ENCODE measurements at regions not wholly inside any gene's neighbourhood (a gene's known extent, or its start where the extent isn't known, plus 50 kb on each side); places are given as distances from the start of the nearest gene placed in this dataset.
A peak's percentile ranks its signal among the peaks of the same experiment; 100 is the strongest.

DNA sequence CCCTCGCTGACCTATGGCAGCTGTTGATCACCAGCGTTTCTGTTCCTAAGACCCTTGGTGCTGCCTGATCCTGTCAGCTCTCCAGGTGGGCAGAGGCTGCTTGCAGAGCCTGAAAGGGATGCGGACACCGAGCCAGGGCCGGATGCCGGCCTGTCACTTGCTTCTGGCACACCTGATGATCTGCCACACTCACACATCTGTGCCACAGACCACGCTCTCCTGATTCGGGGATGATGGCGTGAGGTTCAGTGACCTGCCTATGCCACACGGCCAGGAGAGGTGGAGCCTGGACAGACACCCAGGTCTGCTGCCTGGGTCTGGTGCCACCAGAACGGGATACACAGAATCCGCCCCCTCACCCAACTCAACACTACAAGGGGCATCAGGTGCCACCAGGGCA, 129.4 kb upstream of the GLI2 start:
- H3K4me2 ChIP-seq (ENCODE audit: insufficient read depth, low read length): no peak overlapping the region
- no peaks in the 10 kb centered on the region for H3K79me2 ChIP-seq (ENCODE audit: insufficient read depth, low read length)
- no peak overlapping the region for H3K4me3 ChIP-seq (ENCODE audit: insufficient read depth, low read length)
- H2AFZ ChIP-seq (ENCODE audit: low read length): no peak overlapping the region
- no peaks in the 10 kb centered on the region for H3K9me3 ChIP-seq (ENCODE audit: low read depth, low read length)
- no peak for DNase-seq (ENCODE audit: insufficient read length, low spot score, missing footprints)
- H3K27ac ChIP-seq (ENCODE audit: low read depth, low read length): no peak overlapping the region
- TF ChIP-seq, protein P1, sequence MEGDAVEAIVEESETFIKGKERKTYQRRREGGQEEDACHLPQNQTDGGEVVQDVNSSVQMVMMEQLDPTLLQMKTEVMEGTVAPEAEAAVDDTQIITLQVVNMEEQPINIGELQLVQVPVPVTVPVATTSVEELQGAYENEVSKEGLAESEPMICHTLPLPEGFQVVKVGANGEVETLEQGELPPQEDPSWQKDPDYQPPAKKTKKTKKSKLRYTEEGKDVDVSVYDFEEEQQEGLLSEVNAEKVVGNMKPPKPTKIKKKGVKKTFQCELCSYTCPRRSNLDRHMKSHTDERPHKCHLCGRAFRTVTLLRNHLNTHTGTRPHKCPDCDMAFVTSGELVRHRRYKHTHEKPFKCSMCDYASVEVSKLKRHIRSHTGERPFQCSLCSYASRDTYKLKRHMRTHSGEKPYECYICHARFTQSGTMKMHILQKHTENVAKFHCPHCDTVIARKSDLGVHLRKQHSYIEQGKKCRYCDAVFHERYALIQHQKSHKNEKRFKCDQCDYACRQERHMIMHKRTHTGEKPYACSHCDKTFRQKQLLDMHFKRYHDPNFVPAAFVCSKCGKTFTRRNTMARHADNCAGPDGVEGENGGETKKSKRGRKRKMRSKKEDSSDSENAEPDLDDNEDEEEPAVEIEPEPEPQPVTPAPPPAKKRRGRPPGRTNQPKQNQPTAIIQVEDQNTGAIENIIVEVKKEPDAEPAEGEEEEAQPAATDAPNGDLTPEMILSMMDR (IDR thresholded peaks at IDR 0.05; ENCODE audit: extremely low read depth, low read depth, low read length): no peak
- H3K36me3 ChIP-seq (ENCODE audit: insufficient read depth, low read length): no peaks in the 10 kb centered on the region
- H4K20me1 ChIP-seq (ENCODE audit: insufficient read depth, low read length): no peaks in the 10 kb centered on the region
- no peaks in the 10 kb centered on the region for H3K27me3 ChIP-seq (ENCODE audit: insufficient read depth, low read length)
- H3K4me1 ChIP-seq (ENCODE audit: insufficient read depth, low read length): no peaks in the 10 kb centered on the region

DNA sequence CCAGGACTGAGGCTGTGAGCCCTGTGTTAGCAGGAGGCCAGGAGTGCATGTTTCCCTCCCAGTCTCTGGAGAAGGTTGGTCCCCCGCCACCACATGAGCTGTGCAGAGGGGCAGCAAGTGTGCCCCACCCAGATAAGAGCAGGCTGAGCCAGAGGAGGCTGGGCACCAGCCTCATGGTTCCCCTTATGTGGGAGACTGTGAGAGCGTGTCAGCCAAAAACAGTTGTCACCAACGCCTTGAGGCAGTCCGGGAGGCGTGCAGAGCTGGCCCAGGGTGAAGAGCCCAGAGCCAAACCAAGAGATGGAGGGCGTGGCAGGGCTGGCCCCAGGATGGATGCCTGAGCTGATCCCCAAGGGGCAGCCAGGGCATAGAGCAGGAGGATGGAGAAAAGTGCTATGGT, 128.7 kb upstream of the GLI2 start:
- peak; percentile 75 for DNase-seq (ENCODE audit: insufficient read length, low spot score, missing footprints)
- no peaks in the 10 kb centered on the region for H3K27me3 ChIP-seq (ENCODE audit: insufficient read depth, low read length)
- no peaks in the 10 kb centered on the region for H3K9me3 ChIP-seq (ENCODE audit: low read depth, low read length)
- H3K4me3 ChIP-seq (ENCODE audit: insufficient read depth, low read length): no peak overlapping the region
- no peaks in the 10 kb centered on the region for H4K20me1 ChIP-seq (ENCODE audit: insufficient read depth, low read length)
- H3K79me2 ChIP-seq (ENCODE audit: insufficient read depth, low read length): no peaks in the 10 kb centered on the region
- H3K4me1 ChIP-seq (ENCODE audit: insufficient read depth, low read length): no peaks in the 10 kb centered on the region
- no peak overlapping the region for H3K27ac ChIP-seq (ENCODE audit: low read depth, low read length)
- TF ChIP-seq, protein P1 (IDR thresholded peaks at IDR 0.05; ENCODE audit: extremely low read depth, low read depth, low read length): no peak
- H3K4me2 ChIP-seq (ENCODE audit: insufficient read depth, low read length): no peak overlapping the region
- no peaks in the 10 kb centered on the region for H3K36me3 ChIP-seq (ENCODE audit: insufficient read depth, low read length)
- no peak overlapping the region for H2AFZ ChIP-seq (ENCODE audit: low read length)

DNA sequence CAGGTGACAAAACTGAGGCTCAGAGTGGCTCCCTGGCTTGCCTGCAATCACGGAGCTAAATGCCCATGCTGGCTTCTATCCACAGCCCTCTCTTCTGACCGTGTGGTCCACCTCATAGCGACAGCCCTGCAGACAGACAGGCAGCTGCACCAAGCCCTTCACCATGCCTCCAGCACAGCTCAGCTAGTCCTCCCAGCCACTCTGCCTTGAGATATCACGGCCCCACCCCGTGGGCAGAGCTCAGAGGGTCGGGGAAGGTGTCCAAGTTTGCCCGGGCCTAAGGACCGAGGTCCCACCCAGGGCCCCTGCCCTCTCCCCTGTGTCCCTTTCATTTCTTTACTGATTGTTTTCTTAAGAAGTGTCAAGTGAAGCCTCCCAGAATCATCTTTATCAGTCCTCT, 128.2 kb upstream of the GLI2 start:
- Histone ChIP-seq H3K4me3 (ENCODE audit: insufficient read depth, low read length) (no peak overlapping the region), H4K20me1 (ENCODE audit: insufficient read depth, low read length) (no peaks in the 10 kb centered on the region), H3K9me3 (ENCODE audit: low read depth, low read length) (no peaks in the 10 kb centered on the region), H3K79me2 (ENCODE audit: insufficient read depth, low read length) (no peaks in the 10 kb centered on the region), H3K27ac (ENCODE audit: low read depth, low read length) (no peak overlapping the region), H3K4me2 (ENCODE audit: insufficient read depth, low read length) (no peak overlapping the region), H3K4me1 (ENCODE audit: insufficient read depth, low read length) (peaks cover 5% of the 10 kb centered on the region), H3K27me3 (ENCODE audit: insufficient read depth, low read length) (no peaks in the 10 kb centered on the region), H3K36me3 (ENCODE audit: insufficient read depth, low read length) (no peaks in the 10 kb centered on the region), H2AFZ (ENCODE audit: low read length) (no peak overlapping the region)
- DNase-seq (ENCODE audit: insufficient read length, low spot score, missing footprints): peak; percentile 57
- TF ChIP-seq, protein P1 (IDR thresholded peaks at IDR 0.05; ENCODE audit: extremely low read depth, low read depth, low read length): no peak

DNA sequence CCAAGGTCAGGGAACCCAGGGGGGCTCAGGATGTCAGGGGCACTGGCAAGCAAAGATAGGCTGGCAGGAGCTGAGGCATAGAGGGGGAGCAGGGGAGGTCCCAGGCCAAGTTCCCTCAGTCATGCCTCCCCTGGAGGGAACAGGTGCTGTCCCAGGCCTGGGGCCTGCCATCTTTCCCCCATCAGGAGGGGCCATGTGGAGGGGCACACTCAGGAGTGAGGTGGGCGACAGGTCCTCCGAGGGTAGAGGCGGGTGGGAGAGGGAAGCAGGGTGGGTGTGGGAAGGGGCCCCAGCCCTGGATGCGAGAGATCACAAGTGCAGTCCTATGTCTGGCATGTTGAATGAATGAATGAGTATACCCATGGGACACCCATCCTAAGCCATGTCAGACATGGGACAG, 127.7 kb upstream of the GLI2 start:
- H4K20me1 ChIP-seq (ENCODE audit: insufficient read depth, low read length): no peaks in the 10 kb centered on the region
- H3K4me1 ChIP-seq (ENCODE audit: insufficient read depth, low read length): peaks cover 10% of the 10 kb centered on the region
- H2AFZ ChIP-seq (ENCODE audit: low read length): no peak overlapping the region
- H3K27ac ChIP-seq (ENCODE audit: low read depth, low read length): no peak overlapping the region
- H3K4me2 ChIP-seq (ENCODE audit: insufficient read depth, low read length): no peak overlapping the region
- peak; percentile 47 for DNase-seq (ENCODE audit: insufficient read length, low spot score, missing footprints)
- no peak overlapping the region for H3K4me3 ChIP-seq (ENCODE audit: insufficient read depth, low read length)
- no peaks in the 10 kb centered on the region for H3K36me3 ChIP-seq (ENCODE audit: insufficient read depth, low read length)
- H3K79me2 ChIP-seq (ENCODE audit: insufficient read depth, low read length): no peaks in the 10 kb centered on the region
- no peaks in the 10 kb centered on the region for H3K9me3 ChIP-seq (ENCODE audit: low read depth, low read length)
- TF ChIP-seq, protein P1 (IDR thresholded peaks at IDR 0.05; ENCODE audit: extremely low read depth, low read depth, low read length): no peak
- H3K27me3 ChIP-seq (ENCODE audit: insufficient read depth, low read length): no peaks in the 10 kb centered on the region
